ENCODE measurements at regions not wholly inside any gene's neighbourhood (a gene's known extent, or its start where the extent isn't known, plus 50 kb on each side); places are given as distances from the start of the nearest gene placed in this dataset.

DNA sequence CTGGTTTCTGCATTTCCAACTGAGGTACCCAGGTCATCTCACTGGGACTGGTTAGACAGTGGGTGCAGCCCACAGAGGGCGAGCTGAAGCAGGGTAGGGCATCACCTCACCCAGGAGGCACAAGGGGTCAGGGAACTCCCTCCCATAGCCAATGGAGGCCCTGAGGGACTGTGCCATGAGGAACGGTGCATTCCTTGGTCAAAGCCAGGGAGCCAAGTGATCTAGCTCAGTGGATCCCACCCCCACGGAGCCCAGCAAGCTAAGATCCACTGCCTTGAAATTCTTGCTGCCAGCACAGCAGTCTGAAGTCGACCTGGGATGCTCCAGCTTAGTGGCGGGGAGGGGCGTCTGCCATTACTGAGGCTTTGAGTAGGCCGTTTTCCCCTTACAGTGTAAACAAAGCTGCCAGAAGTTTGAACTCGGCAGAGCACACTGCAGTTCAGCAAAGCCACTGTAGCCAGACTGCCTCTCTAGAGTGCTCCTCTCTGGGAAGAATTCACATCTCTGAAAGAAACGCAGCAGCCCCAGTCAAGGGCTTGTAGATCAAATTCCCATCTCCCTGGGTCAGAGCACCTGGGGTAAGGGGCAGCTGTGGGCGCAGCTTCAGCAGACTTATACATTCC lies 1386.6 kb upstream of the PCDH9 start (continued):
- TF ChIP-seq NR3C1 (IDR thresholded peaks at IDR 0.05), result no peak
- no peak for TF ChIP-seq FOSB (CRISPR knock-in tag; IDR thresholded peaks at IDR 0.05)
- TF ChIP-seq, protein P1, sequence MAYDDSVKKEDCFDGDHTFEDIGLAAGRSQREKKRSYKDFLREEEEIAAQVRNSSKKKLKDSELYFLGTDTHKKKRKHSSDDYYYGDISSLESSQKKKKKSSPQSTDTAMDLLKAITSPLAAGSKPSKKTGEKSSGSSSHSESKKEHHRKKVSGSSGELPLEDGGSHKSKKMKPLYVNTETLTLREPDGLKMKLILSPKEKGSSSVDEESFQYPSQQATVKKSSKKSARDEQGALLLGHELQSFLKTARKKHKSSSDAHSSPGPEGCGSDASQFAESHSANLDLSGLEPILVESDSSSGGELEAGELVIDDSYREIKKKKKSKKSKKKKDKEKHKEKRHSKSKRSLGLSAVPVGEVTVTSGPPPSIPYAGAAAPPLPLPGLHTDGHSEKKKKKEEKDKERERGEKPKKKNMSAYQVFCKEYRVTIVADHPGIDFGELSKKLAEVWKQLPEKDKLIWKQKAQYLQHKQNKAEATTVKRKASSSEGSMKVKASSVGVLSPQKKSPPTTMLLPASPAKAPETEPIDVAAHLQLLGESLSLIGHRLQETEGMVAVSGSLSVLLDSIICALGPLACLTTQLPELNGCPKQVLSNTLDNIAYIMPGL (CRISPR knock-in tag; IDR thresholded peaks at IDR 0.05; ENCODE audit: borderline replicate concordance), result no peak
- TF ChIP-seq JUN (IDR thresholded peaks at IDR 0.05), result no peak
- TF ChIP-seq, protein P2, sequence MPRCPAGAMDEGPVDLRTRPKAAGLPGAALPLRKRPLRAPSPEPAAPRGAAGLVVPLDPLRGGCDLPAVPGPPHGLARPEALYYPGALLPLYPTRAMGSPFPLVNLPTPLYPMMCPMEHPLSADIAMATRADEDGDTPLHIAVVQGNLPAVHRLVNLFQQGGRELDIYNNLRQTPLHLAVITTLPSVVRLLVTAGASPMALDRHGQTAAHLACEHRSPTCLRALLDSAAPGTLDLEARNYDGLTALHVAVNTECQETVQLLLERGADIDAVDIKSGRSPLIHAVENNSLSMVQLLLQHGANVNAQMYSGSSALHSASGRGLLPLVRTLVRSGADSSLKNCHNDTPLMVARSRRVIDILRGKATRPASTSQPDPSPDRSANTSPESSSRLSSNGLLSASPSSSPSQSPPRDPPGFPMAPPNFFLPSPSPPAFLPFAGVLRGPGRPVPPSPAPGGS (IDR thresholded peaks at IDR 0.05), result no peak
- no peak for TF ChIP-seq ZNF302 (CRISPR knock-in tag; IDR thresholded peaks at IDR 0.05)
- TF ChIP-seq MAZ (IDR thresholded peaks at IDR 0.05; ENCODE audit: borderline replicate concordance, low read depth, low read length), result no peak
- no peak for TF ChIP-seq NPAS2 (CRISPR knock-in tag; IDR thresholded peaks at IDR 0.05; ENCODE audit: borderline replicate concordance)

DNA sequence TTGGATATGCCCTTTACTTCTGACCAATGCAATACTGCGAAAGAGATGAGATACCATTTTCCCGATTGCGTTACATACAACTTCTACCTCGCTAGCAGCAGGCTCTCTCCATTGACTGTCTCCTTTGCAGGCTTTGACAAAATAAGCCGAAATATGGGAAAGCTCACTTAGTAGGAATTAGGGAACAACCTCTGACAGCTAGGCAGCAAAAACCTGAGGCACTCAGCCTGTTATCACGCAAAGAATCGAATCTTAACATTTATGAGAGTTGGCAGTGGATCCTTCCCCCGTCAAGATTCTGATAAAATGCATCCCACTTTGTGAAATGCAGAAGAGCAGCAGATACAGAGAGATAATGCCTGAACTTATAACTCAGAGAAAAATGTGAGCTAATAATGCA lies 1379.5 kb upstream of the PCDH9 start:
- Histone ChIP-seq H3K9me3 (no peaks in the 10 kb centered on the region), H3K27ac (no peak overlapping the region), H3K4me1 (no peaks in the 10 kb centered on the region), H3K4me3 (no peak overlapping the region), H3K4me2 (no peak overlapping the region)
- ChIA-PET POLR2A (no interaction called here), CTCF (no interaction called here)
- no peak for DNase-seq (ENCODE audit: low read depth in 1 of 2, low spot score in 1 of 2)
- 42% methylated on average over 8 of the region's 8 CpGs for WGBS (ENCODE audit: missing lambda C conversion rate)
- no peak for TF ChIP-seq SMC3 (IDR thresholded peaks at IDR 0.05)
- TF ChIP-seq KDM1A (IDR thresholded peaks at IDR 0.05; ENCODE audit: low read depth), result no peak
- TF ChIP-seq HOXB13 (CRISPR knock-in tag; IDR thresholded peaks at IDR 0.05; ENCODE audit: low read depth), result no peak
- TF ChIP-seq EHMT2 (IDR thresholded peaks at IDR 0.05; ENCODE audit: low read depth), result no peak
- TF ChIP-seq, protein P3, sequence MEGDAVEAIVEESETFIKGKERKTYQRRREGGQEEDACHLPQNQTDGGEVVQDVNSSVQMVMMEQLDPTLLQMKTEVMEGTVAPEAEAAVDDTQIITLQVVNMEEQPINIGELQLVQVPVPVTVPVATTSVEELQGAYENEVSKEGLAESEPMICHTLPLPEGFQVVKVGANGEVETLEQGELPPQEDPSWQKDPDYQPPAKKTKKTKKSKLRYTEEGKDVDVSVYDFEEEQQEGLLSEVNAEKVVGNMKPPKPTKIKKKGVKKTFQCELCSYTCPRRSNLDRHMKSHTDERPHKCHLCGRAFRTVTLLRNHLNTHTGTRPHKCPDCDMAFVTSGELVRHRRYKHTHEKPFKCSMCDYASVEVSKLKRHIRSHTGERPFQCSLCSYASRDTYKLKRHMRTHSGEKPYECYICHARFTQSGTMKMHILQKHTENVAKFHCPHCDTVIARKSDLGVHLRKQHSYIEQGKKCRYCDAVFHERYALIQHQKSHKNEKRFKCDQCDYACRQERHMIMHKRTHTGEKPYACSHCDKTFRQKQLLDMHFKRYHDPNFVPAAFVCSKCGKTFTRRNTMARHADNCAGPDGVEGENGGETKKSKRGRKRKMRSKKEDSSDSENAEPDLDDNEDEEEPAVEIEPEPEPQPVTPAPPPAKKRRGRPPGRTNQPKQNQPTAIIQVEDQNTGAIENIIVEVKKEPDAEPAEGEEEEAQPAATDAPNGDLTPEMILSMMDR (IDR thresholded peaks at IDR 0.05), result no peak
- TF ChIP-seq, protein P2 (IDR thresholded peaks at IDR 0.05), result no peak
- no peak for TF ChIP-seq GATA3 (IDR thresholded peaks at IDR 0.05; ENCODE audit: borderline replicate concordance)
- no peak for TF ChIP-seq NPAS2 (CRISPR knock-in tag; IDR thresholded peaks at IDR 0.05; ENCODE audit: borderline replicate concordance)
- TF ChIP-seq EHF (CRISPR knock-in tag; IDR thresholded peaks at IDR 0.05), result no peak
- TF ChIP-seq ZC3H11A (IDR thresholded peaks at IDR 0.05), result no peak
- TF ChIP-seq CBX2 (IDR thresholded peaks at IDR 0.05; ENCODE audit: borderline replicate concordance, low read depth), result no peak
- no peak for TF ChIP-seq NR3C1 (IDR thresholded peaks at IDR 0.05)
- no peak for TF ChIP-seq NFE2L2 (conservative IDR thresholded peaks at IDR 0.05; ENCODE audit: low read length)
- no peak for TF ChIP-seq SREBF2 (IDR thresholded peaks at IDR 0.05)
- no peak for TF ChIP-seq POLR2A (IDR thresholded peaks at IDR 0.05; ENCODE audit: low read length)
- TF ChIP-seq, protein P4, sequence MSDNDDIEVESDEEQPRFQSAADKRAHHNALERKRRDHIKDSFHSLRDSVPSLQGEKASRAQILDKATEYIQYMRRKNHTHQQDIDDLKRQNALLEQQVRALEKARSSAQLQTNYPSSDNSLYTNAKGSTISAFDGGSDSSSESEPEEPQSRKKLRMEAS (IDR thresholded peaks at IDR 0.05), result no peak
- TF ChIP-seq CBX8 (IDR thresholded peaks at IDR 0.05), result no peak
- no peak for FAIRE-seq
- no peak for ATAC-seq
